ENCODE measurements at regions not wholly inside any gene's neighbourhood (a gene's known extent, or its start where the extent isn't known, plus 50 kb on each side); places are given as distances from the start of the nearest gene placed in this dataset.

GRCh38 chr16:9522614-9523013 is 431.2 kb downstream of the HAPSTR1 start:
- TF ChIP-seq CTCF (IDR thresholded peaks at IDR 0.05) (no peak), POLR2A (IDR thresholded peaks at IDR 0.05) (no peak)
